ENCODE measurements at regions not wholly inside any gene's neighbourhood (a gene's known extent, or its start where the extent isn't known, plus 50 kb on each side); places are given as distances from the start of the nearest gene placed in this dataset.

GRCh38 chr6:133170602-133171001 lies 70.6 kb upstream of the EYA4 start:
- Histone ChIP-seq H3K4me3 (replicated peaks; ENCODE audit: low read depth, low read length) (no peak overlapping the region), H3K36me3 (ENCODE audit: control insufficient read depth, insufficient read depth, low read length) (no peaks in the 10 kb centered on the region)
- no peak for DNase-seq (ENCODE audit: extremely low read depth, insufficient read length)

DNA sequence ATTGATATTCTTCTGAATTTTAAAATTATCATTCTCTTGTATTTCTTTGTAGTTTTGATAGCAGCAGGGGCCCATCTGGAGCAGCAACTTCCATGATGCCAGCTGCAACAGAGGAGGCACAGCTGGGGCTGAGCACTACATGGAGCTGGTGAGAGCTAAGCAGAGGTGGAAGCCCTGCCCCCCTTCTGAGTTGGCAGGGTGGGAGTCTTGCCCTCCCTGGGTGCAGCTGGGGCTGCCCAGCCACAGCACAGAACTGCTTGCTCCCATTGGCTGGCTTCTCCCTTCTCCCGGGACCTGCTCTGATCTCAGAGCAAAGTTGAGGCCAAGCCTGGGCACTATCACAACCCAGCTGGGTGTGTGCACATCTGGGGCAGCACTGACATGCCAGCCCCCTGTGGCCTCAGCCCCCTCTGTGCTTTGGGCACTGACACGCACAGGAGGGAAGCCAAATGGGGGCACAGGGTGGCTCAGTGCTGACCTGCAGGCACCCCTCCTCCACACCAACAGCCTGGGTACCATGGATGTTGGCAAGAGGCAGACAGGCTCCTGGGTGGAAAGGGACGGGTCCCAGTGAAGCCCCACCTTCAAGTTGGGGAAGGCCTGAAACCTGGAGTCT lies 69.1 kb upstream of the EYA4 start:
- Histone ChIP-seq H3K36me3 (ENCODE audit: control insufficient read depth, insufficient read depth, low read length) (no peaks in the 10 kb centered on the region), H3K27me3 (replicated peaks; ENCODE audit: control insufficient read depth, insufficient read depth, low read length) (no peaks in the 10 kb centered on the region), H3K4me3 (replicated peaks; ENCODE audit: low read depth, low read length) (no peak overlapping the region)
- no peak for TF ChIP-seq CTCF (IDR thresholded peaks at IDR 0.05; ENCODE audit: insufficient read depth, low read length, poor library complexity, severe bottlenecking)
- no peak for DNase-seq (ENCODE audit: extremely low read depth, insufficient read length)

More at GRCh38 chr6:133170602-133171001, 70.6 kb upstream of the EYA4 start:
- TF ChIP-seq CTCF (IDR thresholded peaks at IDR 0.05; ENCODE audit: insufficient read depth, low read length, poor library complexity, severe bottlenecking), result no peak
- H3K27me3 ChIP-seq (replicated peaks; ENCODE audit: control insufficient read depth, insufficient read depth, low read length), result no peaks in the 10 kb centered on the region

- no peak for DNase-seq (ENCODE audit: extremely low read depth, insufficient read length)
- TF ChIP-seq CTCF (IDR thresholded peaks at IDR 0.05; ENCODE audit: insufficient read depth, low read length, poor library complexity, severe bottlenecking), result no peak
- H3K4me3 ChIP-seq (replicated peaks; ENCODE audit: low read depth, low read length), result no peak overlapping the region
Observed at GRCh38 chr6:133173276-133173675, 67.9 kb upstream of the EYA4 start.

DNA sequence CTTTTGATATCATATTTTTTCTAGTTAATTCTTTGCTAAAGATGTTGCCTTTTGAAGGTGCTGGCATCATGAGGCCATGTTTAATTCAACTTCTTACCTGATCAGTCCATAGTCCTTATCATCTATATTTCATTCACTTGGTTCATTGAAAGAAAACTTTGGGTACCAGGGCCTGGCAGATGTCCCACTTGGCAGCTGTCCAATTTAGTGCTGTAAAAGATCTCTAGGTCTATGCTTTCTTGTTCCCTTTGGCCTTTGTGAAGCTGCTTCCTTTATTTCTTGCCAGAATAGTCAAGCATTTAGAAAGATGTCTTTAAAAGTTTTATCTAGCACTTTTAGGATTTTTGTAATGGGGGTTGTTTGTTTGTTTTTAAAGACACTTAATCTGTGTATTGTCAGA lies 61.7 kb upstream of the EYA4 start:
- Histone ChIP-seq H3K36me3 (ENCODE audit: control insufficient read depth, insufficient read depth, low read length) (no peaks in the 10 kb centered on the region), H3K4me3 (replicated peaks; ENCODE audit: low read depth, low read length) (no peak overlapping the region), H3K27me3 (replicated peaks; ENCODE audit: control insufficient read depth, insufficient read depth, low read length) (no peaks in the 10 kb centered on the region)
- TF ChIP-seq CTCF (IDR thresholded peaks at IDR 0.05; ENCODE audit: insufficient read depth, low read length, poor library complexity, severe bottlenecking), result no peak
- no peak for DNase-seq (ENCODE audit: extremely low read depth, insufficient read length)

More at GRCh38 chr6:133173276-133173675, 67.9 kb upstream of the EYA4 start:
- H3K36me3 ChIP-seq (ENCODE audit: control insufficient read depth, insufficient read depth, low read length), result no peaks in the 10 kb centered on the region
- no peaks in the 10 kb centered on the region for H3K27me3 ChIP-seq (replicated peaks; ENCODE audit: control insufficient read depth, insufficient read depth, low read length)

DNA sequence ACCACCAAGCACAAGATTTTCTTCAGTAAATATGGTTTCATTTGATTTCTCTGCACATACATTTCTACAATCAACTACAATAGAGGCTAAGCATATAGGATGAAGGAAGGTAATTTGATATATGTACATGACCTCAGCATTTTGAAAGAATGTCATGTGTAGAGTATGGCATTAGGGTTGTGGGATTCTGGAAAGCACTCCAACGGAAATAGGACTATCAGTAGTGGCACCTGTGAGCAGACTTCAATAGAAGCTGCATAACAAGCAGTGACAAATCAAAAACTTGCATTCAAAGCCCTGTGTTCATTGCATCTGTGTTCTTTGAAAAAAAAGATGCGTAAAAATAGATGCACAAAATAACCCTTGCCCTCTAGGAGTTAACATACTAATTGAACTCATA lies 57.5 kb upstream of the EYA4 start:
- no peak for TF ChIP-seq CTCF (IDR thresholded peaks at IDR 0.05; ENCODE audit: insufficient read depth, low read length, poor library complexity, severe bottlenecking)
- DNase-seq (ENCODE audit: extremely low read depth, insufficient read length), result no peak
- Histone ChIP-seq H3K36me3 (ENCODE audit: control insufficient read depth, insufficient read depth, low read length) (no peaks in the 10 kb centered on the region), H3K27me3 (replicated peaks; ENCODE audit: control insufficient read depth, insufficient read depth, low read length) (no peaks in the 10 kb centered on the region), H3K4me3 (replicated peaks; ENCODE audit: low read depth, low read length) (no peak overlapping the region)
